ENCODE measurements at regions not wholly inside any gene's neighbourhood (a gene's known extent, or its start where the extent isn't known, plus 50 kb on each side); places are given as distances from the start of the nearest gene placed in this dataset.

DNA sequence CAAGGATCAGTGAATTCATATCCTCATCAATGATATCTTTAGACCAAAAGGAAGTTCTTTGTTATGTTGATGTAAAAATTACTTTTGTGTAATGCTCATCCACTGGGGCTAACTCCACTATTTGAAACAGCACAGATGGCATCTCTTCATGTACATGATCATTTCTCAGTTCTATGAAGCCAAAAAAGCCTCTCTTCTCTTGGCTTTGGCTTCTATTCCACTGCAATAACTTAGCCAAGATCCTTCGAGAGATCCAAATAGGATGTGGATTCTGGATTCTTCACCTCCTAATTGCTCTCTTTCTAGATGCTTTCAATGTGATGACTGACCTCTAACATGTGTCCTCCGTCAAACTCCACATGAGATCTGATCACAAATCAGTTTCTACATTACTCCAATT, 851.2 kb downstream of the GALC start:
- ATAC-seq (no peak), DNase-seq (ENCODE audit: low read depth, low spot score) (no peak), FAIRE-seq (no peak)
- H3K4me1 ChIP-seq (ENCODE audit: control insufficient read depth, insufficient read depth, low read length) = no peaks in the 10 kb centered on the region
- no peaks in the 10 kb centered on the region for H3K79me2 ChIP-seq (ENCODE audit: control insufficient read depth, insufficient read depth, low read length)
- no peak overlapping the region for H3K4me2 ChIP-seq (ENCODE audit: control insufficient read depth, insufficient read depth)
- H2AFZ ChIP-seq (ENCODE audit: control insufficient read depth, low read depth, low read length) = no peak overlapping the region
- 6% methylated on average over 2 of the region's 2 CpGs for whole genome bisulfite sequencing (ENCODE audit: insufficient coverage, insufficient replicate concordance, low lambda C conversion rate, missing lambda C conversion rate)
- H4K20me1 ChIP-seq (ENCODE audit: control insufficient read depth, insufficient read depth) = no peaks in the 10 kb centered on the region
- no peak overlapping the region for H3K9ac ChIP-seq (ENCODE audit: control insufficient read depth, insufficient read depth, low read length)
- no peaks in the 10 kb centered on the region for H3K27me3 ChIP-seq (replicated peaks in 1 of 2; ENCODE audit: control insufficient read depth in 2 of 2, insufficient read depth in 2 of 2, low read length in 1 of 2)
- RAD21 ChIA-PET (ENCODE audit: unreplicated experiment) = no interaction called here
- BruUV-seq (replicated peaks) = no TSS peak
- intact Hi-C loops (cut with micrococcal nuclease; ENCODE audit: unreplicated experiment) = no loop called here
- in situ Hi-C loops (cut with MboI) = no loop called here
- no peak overlapping the region for H3K4me3 ChIP-seq
- SMC1A ChIA-PET (ENCODE audit: uncharacterized antibody, unreplicated experiment) = no interaction called here
- H3K9me3 ChIP-seq (replicated peaks; ENCODE audit: control insufficient read depth, insufficient read depth, low read length) = no peaks in the 10 kb centered on the region
- POLR2A ChIA-PET = no interaction called here
- no peak overlapping the region for H3K27ac ChIP-seq (ENCODE audit: control insufficient read depth, insufficient read depth)
- no peaks in the 10 kb centered on the region for H3K36me3 ChIP-seq (ENCODE audit: control insufficient read depth in 2 of 2, insufficient read depth in 2 of 2, low read length in 1 of 2)
- CTCF ChIA-PET = no interaction called here
- TF ChIP-seq WRNIP1 (IDR thresholded peaks at IDR 0.05; ENCODE audit: borderline replicate concordance, low read depth, low read length) = no peak
- TF ChIP-seq SUZ12 (IDR thresholded peaks at IDR 0.05; ENCODE audit: unreplicated experiment) = no peak
- TF ChIP-seq RBBP5 (conservative IDR thresholded peaks at IDR 0.05) = no peak
- TF ChIP-seq NFXL1 (IDR thresholded peaks at IDR 0.05; ENCODE audit: borderline replicate concordance) = no peak
- TF ChIP-seq, protein P1, sequence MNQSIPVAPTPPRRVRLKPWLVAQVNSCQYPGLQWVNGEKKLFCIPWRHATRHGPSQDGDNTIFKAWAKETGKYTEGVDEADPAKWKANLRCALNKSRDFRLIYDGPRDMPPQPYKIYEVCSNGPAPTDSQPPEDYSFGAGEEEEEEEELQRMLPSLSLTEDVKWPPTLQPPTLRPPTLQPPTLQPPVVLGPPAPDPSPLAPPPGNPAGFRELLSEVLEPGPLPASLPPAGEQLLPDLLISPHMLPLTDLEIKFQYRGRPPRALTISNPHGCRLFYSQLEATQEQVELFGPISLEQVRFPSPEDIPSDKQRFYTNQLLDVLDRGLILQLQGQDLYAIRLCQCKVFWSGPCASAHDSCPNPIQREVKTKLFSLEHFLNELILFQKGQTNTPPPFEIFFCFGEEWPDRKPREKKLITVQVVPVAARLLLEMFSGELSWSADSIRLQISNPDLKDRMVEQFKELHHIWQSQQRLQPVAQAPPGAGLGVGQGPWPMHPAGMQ (IDR thresholded peaks at IDR 0.05; ENCODE audit: borderline replicate concordance) = no peak
- no peak for TF ChIP-seq ZBED1 (IDR thresholded peaks at IDR 0.05; ENCODE audit: borderline replicate concordance)
- TF ChIP-seq, protein P2, sequence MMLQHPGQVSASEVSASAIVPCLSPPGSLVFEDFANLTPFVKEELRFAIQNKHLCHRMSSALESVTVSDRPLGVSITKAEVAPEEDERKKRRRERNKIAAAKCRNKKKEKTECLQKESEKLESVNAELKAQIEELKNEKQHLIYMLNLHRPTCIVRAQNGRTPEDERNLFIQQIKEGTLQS (IDR thresholded peaks at IDR 0.05; ENCODE audit: borderline replicate concordance, extremely low read depth, low read depth, low read length) = no peak
- TF ChIP-seq SMARCA5 (IDR thresholded peaks at IDR 0.05) = no peak
- TF ChIP-seq TARDBP (IDR thresholded peaks at IDR 0.05; ENCODE audit: borderline replicate concordance) = no peak
- no peak for TF ChIP-seq RUNX3 (IDR thresholded peaks at IDR 0.05; ENCODE audit: low read length)
- no peak for TF ChIP-seq STAT1 (conservative IDR thresholded peaks at IDR 0.05)
- no peak for TF ChIP-seq DPF2 (IDR thresholded peaks at IDR 0.05)
- TF ChIP-seq, protein P3, sequence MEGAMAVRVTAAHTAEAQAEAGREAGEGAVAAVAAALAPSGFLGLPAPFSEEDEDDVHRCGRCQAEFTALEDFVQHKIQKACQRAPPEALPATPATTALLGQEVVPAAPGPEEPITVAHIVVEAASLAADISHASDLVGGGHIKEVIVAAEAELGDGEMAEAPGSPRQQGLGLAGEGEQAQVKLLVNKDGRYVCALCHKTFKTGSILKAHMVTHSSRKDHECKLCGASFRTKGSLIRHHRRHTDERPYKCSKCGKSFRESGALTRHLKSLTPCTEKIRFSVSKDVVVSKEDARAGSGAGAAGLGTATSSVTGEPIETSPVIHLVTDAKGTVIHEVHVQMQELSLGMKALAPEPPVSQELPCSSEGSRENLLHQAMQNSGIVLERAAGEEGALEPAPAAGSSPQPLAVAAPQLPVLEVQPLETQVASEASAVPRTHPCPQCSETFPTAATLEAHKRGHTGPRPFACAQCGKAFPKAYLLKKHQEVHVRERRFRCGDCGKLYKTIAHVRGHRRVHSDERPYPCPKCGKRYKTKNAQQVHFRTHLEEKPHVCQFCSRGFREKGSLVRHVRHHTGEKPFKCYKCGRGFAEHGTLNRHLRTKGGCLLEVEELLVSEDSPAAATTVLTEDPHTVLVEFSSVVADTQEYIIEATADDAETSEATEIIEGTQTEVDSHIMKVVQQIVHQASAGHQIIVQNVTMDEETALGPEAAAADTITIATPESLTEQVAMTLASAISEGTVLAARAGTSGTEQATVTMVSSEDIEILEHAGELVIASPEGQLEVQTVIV (IDR thresholded peaks at IDR 0.05; ENCODE audit: borderline replicate concordance, partially characterized antibody) = no peak
- TF ChIP-seq MTA2 (IDR thresholded peaks at IDR 0.05; ENCODE audit: low read depth) = no peak
- TF ChIP-seq SREBF2 (IDR thresholded peaks at IDR 0.05; ENCODE audit: low read length) = no peak
- TF ChIP-seq POLR2AphosphoS5 (IDR thresholded peaks at IDR 0.05; ENCODE audit: low read length) = no peak
- TF ChIP-seq TCF7 (IDR thresholded peaks at IDR 0.05; ENCODE audit: borderline replicate concordance) = no peak
